Calu3 (cell line): ENCODE measurements at regions not wholly inside any gene's neighbourhood (a gene's known extent, or its start where the extent isn't known, plus 50 kb on each side); places are given as distances from the start of the nearest gene placed in this dataset.

Experiments used
- BruUV-seq: library from RNA; stranded (reverse); fragments of 400-500 nt; replicated peaks from 2 replicates; lab custom pipeline; 2021; lab: Mats Ljungman, UMichigan
- CTCF ChIA-PET: fragments of 300-600 bp; sonication (Branson Sonifier 250); formaldehyde crosslinking; loops from one replicate; lab custom pipeline; 2022; ENCODE audit warnings: antibody characterized with exemption; lab: Charles Lee
- DNase-seq: peaks from one replicate; pipeline ENCODE4 v3.0.0; 2022
- H3K27ac Mint-ChIP-seq: one replicate; pipeline ENCODE4 v1.8.0; 2022; ENCODE audit warnings: mixed read lengths; ENCODE audit not compliant: unreplicated experiment
- H3K27me3 Mint-ChIP-seq: one replicate; pipeline ENCODE4 v1.8.0; 2022; ENCODE audit warnings: mixed read lengths; ENCODE audit not compliant: unreplicated experiment
- H3K36me3 Mint-ChIP-seq: one replicate; pipeline ENCODE4 v1.8.0; 2022; ENCODE audit warnings: mild to moderate bottlenecking, moderate library complexity, mixed read lengths; ENCODE audit not compliant: insufficient read depth, unreplicated experiment
- H3K4me1 Mint-ChIP-seq: one replicate; pipeline ENCODE4 v1.8.0; 2022; ENCODE audit warnings: mild to moderate bottlenecking, low read depth, mixed read lengths; ENCODE audit not compliant: unreplicated experiment
- H3K4me3 Mint-ChIP-seq: one replicate; pipeline ENCODE4 v1.8.0; 2022; ENCODE audit warnings: mild to moderate bottlenecking, low read depth, moderate library complexity, mixed read lengths; ENCODE audit not compliant: unreplicated experiment
- H3K9me3 Mint-ChIP-seq: one replicate; pipeline ENCODE4 v1.8.0; 2022; ENCODE audit warnings: low read depth, mixed read lengths; ENCODE audit not compliant: unreplicated experiment
- intact Hi-C: fragments of 100-400 bp; cut with micrococcal nuclease; formaldehyde crosslinking; loops from one replicate; pipeline ENCODE4 v1.10.0; 2022; ENCODE audit not compliant: unreplicated experiment
- TF ChIP-seq, protein P1 (sequence below): fragments of 200-600 bp; IDR thresholded peaks from one replicate; pipeline ENCODE4 v1.8.0; 2022; ENCODE audit warnings: antibody characterized with exemption; ENCODE audit not compliant: unreplicated experiment

DNA sequence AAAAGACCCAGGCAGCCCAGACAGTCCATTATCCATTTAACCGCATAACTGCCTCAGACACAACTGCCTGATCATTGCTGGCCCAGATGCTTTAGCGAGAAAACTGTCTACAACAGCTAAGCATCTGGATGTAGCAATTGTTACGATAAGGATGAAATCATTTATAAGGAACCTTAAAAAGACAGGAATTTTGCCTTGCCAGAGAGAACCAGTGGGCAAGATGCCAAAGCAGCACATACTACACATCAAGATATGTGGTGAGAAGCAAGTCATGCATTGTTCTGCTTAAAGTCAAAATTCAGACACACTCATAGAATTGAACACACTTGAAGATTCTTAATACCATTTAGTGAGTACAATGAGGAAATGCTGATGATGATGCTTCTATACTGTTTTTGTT is 1525.3 kb downstream of the CDH8 start:
- H3K9me3 Mint-ChIP-seq = peaks cover 4% of the 10 kb centered on the region
- H3K4me1 Mint-ChIP-seq = no peaks in the 10 kb centered on the region
- DNase-seq = no peak
- TF ChIP-seq, protein P1, sequence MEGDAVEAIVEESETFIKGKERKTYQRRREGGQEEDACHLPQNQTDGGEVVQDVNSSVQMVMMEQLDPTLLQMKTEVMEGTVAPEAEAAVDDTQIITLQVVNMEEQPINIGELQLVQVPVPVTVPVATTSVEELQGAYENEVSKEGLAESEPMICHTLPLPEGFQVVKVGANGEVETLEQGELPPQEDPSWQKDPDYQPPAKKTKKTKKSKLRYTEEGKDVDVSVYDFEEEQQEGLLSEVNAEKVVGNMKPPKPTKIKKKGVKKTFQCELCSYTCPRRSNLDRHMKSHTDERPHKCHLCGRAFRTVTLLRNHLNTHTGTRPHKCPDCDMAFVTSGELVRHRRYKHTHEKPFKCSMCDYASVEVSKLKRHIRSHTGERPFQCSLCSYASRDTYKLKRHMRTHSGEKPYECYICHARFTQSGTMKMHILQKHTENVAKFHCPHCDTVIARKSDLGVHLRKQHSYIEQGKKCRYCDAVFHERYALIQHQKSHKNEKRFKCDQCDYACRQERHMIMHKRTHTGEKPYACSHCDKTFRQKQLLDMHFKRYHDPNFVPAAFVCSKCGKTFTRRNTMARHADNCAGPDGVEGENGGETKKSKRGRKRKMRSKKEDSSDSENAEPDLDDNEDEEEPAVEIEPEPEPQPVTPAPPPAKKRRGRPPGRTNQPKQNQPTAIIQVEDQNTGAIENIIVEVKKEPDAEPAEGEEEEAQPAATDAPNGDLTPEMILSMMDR = no peak
- no peak overlapping the region for H3K4me3 Mint-ChIP-seq
- no peaks in the 10 kb centered on the region for H3K36me3 Mint-ChIP-seq
- no TSS peak for BruUV-seq
- no peak overlapping the region for H3K27ac Mint-ChIP-seq
- intact Hi-C loops = no loop called here
- CTCF ChIA-PET = no interaction called here
- no peaks in the 10 kb centered on the region for H3K27me3 Mint-ChIP-seq

DNA sequence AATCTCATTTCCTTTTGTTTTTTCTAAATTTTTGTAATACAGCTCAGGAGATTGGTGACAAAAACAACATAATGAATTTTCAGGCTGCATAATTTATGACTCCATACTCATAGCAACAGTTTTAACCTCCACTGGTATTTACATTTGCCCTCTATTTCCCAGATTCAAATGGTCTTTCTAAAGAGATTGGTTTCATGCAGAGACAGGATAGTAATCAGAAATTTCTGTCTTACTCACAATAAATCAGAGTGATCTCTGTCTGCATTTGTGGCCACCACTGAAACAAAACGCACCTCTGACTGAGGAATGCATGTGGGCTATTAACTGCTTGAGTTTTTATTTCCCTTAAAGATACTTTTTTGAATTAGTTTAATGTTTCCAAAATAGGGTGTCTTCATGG is 1526.0 kb downstream of the CDH8 start:
- Mint-ChIP-seq H3K9me3 (peaks cover 4% of the 10 kb centered on the region), H3K4me3 (no peak overlapping the region), H3K36me3 (no peaks in the 10 kb centered on the region), H3K27ac (no peak overlapping the region), H3K27me3 (no peaks in the 10 kb centered on the region), H3K4me1 (no peaks in the 10 kb centered on the region)
- intact Hi-C loops = no loop called here
- CTCF ChIA-PET = no interaction called here
- DNase-seq = no peak
- TF ChIP-seq, protein P1 = no peak
- no TSS peak for BruUV-seq

DNA sequence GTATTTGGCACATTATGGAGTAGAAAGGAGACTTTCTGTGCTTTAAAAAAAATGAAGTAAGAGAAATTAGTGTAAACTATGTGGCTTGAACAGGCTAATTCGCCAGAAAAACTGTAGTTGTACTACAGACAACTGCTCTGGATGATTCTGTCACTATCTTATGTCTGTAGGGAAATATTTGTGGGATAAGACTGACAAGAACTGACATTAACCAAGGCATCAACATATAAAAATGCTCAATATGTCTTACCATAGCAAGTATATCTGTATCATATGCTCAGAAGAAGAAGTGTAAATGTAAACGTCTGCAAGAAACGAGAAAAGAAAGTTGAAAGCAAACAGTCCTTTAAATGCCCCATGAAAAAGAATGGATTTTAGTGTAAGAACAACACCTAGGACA is 1545.0 kb downstream of the CDH8 start:
- TF ChIP-seq, protein P1 = no peak
- no TSS peak for BruUV-seq
- H3K4me3 Mint-ChIP-seq = no peak overlapping the region
- no peak for DNase-seq
- peaks cover 8% of the 10 kb centered on the region for H3K9me3 Mint-ChIP-seq
- H3K4me1 Mint-ChIP-seq = no peaks in the 10 kb centered on the region
- H3K36me3 Mint-ChIP-seq = no peaks in the 10 kb centered on the region
- H3K27me3 Mint-ChIP-seq = no peaks in the 10 kb centered on the region
- intact Hi-C loops = no loop called here
- no peak overlapping the region for H3K27ac Mint-ChIP-seq
- CTCF ChIA-PET = no interaction called here

DNA sequence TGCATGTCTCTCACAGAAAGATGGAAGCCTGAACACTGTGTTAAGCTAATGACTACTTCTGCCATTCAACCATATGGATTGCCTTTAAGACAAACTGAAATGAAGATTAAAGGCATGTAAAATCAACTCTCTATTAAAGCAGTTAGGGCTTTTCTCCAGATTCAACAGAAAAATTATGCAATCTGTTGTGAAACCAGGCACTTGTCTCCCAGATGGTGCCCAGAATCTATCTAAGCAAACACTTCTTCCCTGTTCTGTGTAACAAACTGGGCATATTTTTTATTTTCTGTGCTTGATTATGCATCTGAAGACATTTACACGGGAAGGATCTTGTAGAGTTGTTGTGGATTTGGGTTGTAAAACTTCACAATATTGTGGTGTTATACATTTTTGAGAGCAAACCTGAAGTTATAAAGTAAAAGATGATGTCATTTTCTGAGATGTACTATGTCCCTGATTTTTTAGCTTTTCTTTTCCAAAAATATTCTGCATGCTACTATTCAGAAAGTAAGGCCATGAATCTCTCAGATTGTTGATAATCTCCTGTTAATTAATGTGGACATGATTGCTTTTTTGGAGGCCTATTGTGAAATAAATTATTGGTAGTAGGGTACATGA is 1550.3 kb downstream of the CDH8 start:
- no TSS peak for BruUV-seq
- CTCF ChIA-PET = no interaction called here
- H3K27me3 Mint-ChIP-seq = no peaks in the 10 kb centered on the region

More for the DNA sequence above, 1550.3 kb downstream of the CDH8 start:
- no peak overlapping the region for H3K4me3 Mint-ChIP-seq
- no peak overlapping the region for H3K27ac Mint-ChIP-seq
- H3K36me3 Mint-ChIP-seq = no peaks in the 10 kb centered on the region
- no peak for DNase-seq
- peaks cover 5% of the 10 kb centered on the region for H3K9me3 Mint-ChIP-seq
- intact Hi-C loops = no loop called here
- H3K4me1 Mint-ChIP-seq = no peaks in the 10 kb centered on the region
- TF ChIP-seq, protein P1 = no peak
